ENCODE measurements at regions not wholly inside any gene's neighbourhood (a gene's known extent, or its start where the extent isn't known, plus 50 kb on each side); places are given as distances from the start of the nearest gene placed in this dataset.

GRCh38 chr2:49585921-49586320 lies 431.6 kb upstream of the FSHR start:
- TF ChIP-seq CTCF (IDR thresholded peaks at IDR 0.05) (no peak), POLR2AphosphoS5 (IDR thresholded peaks at IDR 0.05) (no peak), EP300 (IDR thresholded peaks at IDR 0.05) (no peak)
